ENCODE measurements at regions not wholly inside any gene's neighbourhood (a gene's known extent, or its start where the extent isn't known, plus 50 kb on each side); places are given as distances from the start of the nearest gene placed in this dataset.
A peak's percentile ranks its signal among the peaks of the same experiment; 100 is the strongest.

GRCh38 chr4:13118633-13119032, 365.5 kb downstream of the RAB28 start:
- DNase-seq = no peak

DNA sequence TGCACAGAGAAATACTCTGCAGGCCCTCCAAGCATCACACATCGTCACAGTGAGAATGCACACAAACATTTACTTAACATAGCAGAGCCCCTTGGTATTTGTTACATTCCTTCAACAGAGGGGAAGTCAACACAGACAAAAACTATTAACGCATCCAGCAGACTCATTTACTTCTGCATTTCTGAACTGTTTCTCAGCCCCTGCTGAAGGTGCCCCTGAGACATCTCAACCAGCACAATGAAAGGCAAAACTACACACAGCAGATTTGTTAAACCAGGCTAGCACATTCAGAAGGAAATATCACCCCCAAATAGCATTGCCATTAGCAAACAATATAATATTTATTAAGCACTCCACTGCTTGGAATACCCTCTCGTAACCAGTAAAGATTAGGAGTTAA, 367.0 kb downstream of the RAB28 start:
- peak; percentile 27 to 41 for DNase-seq

DNA sequence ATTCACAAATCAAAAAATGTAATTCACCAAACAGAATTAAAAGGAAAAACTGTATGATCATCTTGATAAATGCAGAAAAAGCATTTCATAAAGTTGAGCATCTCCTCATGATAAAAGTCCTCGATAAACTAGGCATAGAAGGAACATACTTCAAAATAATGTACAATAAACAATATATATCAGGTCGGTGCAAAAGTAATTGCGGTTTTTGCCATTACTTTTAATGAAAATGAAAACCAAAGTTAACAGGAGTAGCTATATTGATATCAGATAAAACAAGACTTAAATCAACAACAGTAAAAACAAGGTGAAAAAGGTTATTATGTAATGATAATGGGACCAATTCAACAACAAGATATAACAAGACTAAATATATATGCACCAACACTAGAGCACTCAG, 372.1 kb downstream of the RAB28 start:
- DNase-seq = no peak

DNA sequence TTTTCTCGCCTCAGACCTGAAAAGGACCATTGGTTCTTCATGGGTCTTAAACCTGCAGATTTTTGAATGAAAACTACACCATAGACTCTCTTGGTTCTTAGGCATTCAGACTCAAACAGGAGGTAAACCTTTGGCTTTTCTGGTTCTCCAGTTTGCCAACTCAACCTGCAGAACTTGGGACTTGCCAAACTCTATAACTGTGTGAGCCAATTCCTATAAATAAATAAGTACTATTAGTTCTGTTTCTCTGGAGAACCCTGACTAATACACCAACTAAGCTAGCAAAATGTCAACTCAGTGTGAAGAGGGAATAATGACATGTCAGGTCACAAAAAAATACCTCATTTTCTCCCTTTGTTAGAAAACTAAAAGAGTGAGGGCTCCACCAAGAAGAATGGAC, 374.6 kb downstream of the RAB28 start:
- no peak for DNase-seq

GRCh38 chr4:13108096-13108495, 376.0 kb downstream of the RAB28 start:
- DNase-seq = no peak

GRCh38 chr4:13103382-13104015, 380.6 kb downstream of the RAB28 start:
- no peak for DNase-seq

- DNase-seq = no peak
Observed at GRCh38 chr4:13102092-13102742, 381.9 kb downstream of the RAB28 start.

DNA sequence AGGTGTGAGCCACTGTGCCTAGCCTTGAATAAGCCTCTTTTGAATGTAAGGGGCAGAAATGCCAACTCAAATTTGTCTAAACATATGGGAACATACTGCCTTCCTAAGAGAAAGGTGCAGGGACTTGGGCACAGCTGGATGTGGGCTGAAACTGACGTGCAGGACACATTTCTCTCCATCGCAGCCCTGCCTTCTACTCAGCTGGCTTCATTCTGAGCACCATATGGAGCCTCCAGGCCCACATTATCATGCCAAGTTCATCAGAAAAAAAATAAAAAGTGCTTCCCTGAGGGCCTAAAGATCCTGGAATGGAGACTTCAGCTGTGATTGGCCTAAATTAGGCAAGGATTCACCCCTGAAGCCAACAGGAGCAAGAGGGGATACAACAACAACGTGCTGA, 386.2 kb downstream of the RAB28 start:
- DNase-seq = no peak

DNA sequence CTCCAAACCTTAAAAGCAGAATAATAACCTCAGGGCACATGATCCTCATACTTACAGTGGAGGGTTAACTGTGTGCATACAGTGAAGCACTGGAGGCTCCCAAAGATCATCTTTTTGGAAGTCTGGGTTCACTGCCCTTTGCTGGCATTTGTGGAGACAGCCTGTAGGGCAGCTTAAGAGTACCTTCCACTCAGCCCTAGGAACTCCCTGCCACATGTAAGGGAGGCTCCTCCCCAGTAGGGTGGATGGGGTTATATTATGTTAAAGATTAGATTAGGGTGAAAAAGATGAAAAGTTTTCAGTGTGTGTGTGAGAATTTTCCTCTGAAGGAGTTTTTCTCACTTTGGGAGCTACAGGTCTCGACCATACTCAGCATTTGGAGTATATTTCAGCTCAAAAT, 388.4 kb downstream of the RAB28 start:
- DNase-seq = no peak

DNA sequence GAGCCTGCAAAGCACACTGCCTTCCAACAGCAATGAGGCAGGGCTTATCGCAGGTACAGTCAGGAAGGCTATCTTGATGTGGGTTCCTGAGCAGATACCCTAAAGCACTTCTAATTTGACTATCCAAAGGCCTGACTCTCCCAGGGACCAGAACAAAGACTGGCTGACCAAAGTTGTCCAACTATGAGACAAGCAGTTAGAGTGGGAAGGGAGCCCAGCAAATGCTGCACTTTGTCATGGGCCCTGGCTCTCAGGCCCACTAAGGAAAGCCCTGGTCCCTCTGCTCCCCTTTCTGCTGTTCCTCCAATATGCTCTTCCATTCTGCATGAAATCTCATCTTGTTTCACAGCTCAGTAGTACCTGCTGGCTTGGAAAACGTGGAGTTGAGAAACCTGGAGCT, 391.0 kb downstream of the RAB28 start:
- no peak for DNase-seq

DNA sequence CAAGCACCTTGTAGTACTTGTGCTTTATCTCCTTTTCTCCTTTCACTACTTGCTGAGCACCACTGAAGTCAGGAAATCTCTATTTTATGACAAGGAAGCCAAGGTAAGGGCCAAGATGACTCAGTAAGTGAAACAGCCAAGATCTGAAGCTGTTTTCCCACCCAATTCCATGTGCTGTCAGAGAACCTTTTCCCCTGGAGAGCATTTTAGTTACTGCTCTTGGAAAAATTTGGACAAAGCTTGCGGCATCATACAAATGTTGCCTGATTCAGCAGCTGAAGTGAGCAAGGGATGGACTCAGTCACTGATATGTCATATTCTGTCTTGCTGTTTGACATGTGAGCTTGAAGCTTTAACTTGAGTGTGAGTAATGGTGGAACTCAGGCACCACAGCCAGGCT, 391.4 kb downstream of the RAB28 start:
- DNase-seq = no peak

GRCh38 chr4:13089659-13089998, 394.5 kb downstream of the RAB28 start:
- DNase-seq = no peak

- DNase-seq = no peak
Observed at GRCh38 chr4:13088726-13089658, 395.1 kb downstream of the RAB28 start.

GRCh38 chr4:13087041-13087440, 397.1 kb downstream of the RAB28 start:
- DNase-seq = no peak

- no peak for DNase-seq
Observed at GRCh38 chr4:13084210-13084609, 399.9 kb downstream of the RAB28 start.

DNA sequence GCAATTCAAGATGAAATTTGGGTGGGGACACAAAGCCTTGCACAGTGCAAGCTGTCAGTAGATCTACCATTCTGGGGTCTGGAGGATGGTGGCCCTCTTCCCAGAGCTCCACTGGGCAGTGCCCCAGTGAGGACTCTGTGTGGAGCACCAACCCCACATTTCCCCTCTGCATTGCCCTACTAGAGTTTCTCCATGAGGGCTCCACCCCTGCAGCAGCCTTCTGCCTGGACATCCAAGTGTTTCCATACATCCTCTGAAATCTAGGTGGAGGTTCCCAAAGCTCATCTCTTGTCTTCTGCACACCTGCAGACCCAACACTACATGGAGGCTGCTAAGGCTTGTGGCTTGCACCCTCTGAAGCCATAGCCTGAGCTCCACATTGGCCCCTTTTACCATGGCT, 402.3 kb downstream of the RAB28 start:
- no peak for DNase-seq

DNA sequence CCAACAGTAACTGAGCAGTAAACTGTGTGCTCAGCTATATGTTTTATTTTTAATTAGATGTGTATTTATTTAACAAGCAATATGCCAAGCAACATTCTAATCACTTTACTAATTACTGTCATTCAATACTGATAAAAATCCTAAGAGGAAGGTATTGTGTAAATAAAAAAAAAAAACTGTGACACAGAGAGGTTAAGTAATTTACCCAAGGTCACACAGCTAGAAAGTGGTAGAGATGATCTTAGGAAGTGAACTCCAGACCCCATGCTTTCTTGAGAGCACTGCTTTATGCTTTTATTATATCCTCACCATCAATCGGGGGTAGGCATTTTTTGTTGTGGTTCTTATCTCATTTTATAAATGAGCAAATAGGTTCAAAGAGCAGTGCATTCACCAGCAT, 417.1 kb downstream of the RAB28 start:
- no peak for DNase-seq

DNA sequence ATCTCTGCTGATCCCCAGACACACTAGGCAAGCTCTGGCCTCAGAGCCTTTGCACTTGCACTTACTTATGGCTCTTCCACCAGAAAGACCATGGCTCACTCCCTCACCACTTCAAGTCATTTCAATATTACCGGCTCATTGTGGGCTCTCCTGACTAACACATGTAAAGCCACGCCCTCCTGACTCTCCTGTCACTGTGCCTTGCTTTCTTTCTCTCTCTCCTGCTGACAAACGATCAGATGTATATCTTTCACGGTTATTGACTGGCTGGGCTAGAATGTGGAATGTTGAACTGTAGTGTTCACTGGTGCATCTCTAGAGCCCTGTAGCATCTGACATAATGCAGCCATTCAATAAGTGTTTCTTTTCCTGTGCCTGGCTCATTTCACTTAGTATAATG, 425.1 kb downstream of the RAB28 start:
- DNase-seq = no peak

- DNase-seq = no peak
Observed at GRCh38 chr4:13056630-13057189, 427.4 kb downstream of the RAB28 start.

DNA sequence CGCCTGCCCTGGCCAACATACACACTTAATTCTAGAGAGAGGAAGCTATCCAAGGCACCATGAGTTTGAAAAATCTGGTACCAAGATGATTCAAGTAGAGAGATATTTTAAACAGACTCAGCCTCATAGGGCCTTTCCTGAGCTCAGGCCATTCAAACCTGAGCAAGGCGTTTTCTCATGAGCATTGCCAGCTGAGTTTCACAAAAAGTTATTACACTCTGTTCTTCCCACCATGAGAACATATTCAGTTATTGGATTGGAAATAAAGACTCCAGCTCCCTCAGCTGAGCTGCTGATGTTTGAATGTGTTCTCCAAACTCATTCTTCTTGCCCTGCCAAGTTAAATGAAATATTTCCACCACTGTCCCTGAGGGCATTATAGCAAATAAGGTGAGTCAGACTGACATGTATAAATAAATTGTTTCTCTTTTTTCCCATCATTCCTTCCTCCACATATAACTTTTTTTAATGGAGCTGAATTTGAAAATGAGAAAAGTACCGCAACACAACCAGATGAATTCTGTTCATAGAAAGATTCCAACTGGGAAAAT, 429.6 kb downstream of the RAB28 start:
- no peak for DNase-seq

DNA sequence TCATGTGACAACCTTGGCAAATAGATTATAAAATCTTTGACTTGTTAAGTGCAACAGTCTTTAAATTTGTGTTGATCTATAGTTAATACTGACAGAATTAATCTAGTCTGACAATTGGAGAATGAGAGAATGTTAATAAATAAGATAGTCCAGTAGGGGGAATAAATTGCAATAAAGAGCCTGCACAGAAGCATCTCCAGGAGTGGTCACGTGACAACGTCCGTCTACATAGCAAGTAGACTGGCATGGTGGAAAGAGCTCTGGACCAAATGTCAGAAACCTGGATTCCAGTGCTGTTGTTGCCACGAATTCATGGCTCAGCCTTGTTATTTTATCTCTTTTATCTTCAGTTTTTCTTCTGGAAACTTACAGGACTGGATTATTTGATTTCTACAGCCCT, 436.5 kb downstream of the RAB28 start:
- DNase-seq = no peak

GRCh38 chr4:13036841-13037240, 447.3 kb downstream of the RAB28 start:
- DNase-seq = no peak

GRCh38 chr4:13032936-13033335, 451.2 kb downstream of the RAB28 start:
- no peak for DNase-seq
